Peyer's patch (tissue), 4 donors: ENCODE measurements at regions not wholly inside any gene's neighbourhood (a gene's known extent, or its start where the extent isn't known, plus 50 kb on each side); places are given as distances from the start of the nearest gene placed in this dataset.
"Not testable (repeated sequence)": the region's sequence is repeated elsewhere in the genome, so short reads cannot be mapped to it uniquely, and the experiment has no call there.

Experiments used
- DNase-seq, 3 donors: peaks; one replicate each; pipeline ENCODE4 v3.0.0-alpha.2; 2017 to 2019
- H3K27ac ChIP-seq, 4 donors: fragments of 200-600 bp; sonication (generic); one replicate each; pipeline ENCODE4 v1.5.1; 2016 to 2019
- H3K27me3 ChIP-seq, 2 donors: fragments of 200-600 bp; sonication (generic); one replicate each; pipeline ENCODE4 v1.5.1; 2019
- H3K36me3 ChIP-seq, 3 donors: fragments of 200-600 bp; sonication (generic); one replicate each; pipeline ENCODE4 v1.5.1; 2016 to 2019
- H3K4me1 ChIP-seq, 4 donors: fragments of 200-600 bp; sonication (generic); one replicate each; pipeline ENCODE4 v1.5.1; 2016 to 2019
- H3K4me3 ChIP-seq, 4 donors: fragments of 200-600 bp; sonication (generic); 1 replicate in 3 of 4; 2 replicates in 1 of 4; pipeline ENCODE4 v1.5.1; 2016 to 2019; ENCODE audit warnings: mild to moderate bottlenecking in 1 of 4
- H3K9me3 ChIP-seq, 4 donors: fragments of 200-600 bp; sonication (generic); one replicate each; pipeline ENCODE4 v1.5.1; 2016 to 2019; ENCODE audit warnings: mild to moderate bottlenecking in 1 of 4
- POLR2A ChIP-seq, 2 donors: fragments of 450-650 bp; IDR thresholded peaks; one replicate each; pipeline ENCODE4 v1.5.1; 2017; ENCODE audit warnings: antibody characterized with exemption in 2 of 2, mild to moderate bottlenecking in 2 of 2, moderate library complexity in 2 of 2
- TF ChIP-seq, protein P1 (sequence below), 6 experiments: fragments of 450-650 bp in 4 of 6; fragments of 200-600 bp in 2 of 6; sonication (generic) in 1 of 6; IDR thresholded peaks; one replicate each; pipeline ENCODE4 v1.5.1; 2017 to 2019; ENCODE audit warnings: antibody characterized with exemption in 6 of 6, mild to moderate bottlenecking in 3 of 6, moderate library complexity in 1 of 6

GRCh38 chr10:28444031-28444430 is 88.9 kb upstream of the WAC start:
- no peaks in the 10 kb centered on the region for H3K36me3 ChIP-seq
- no peaks in the 10 kb centered on the region for H3K4me1 ChIP-seq
- no peaks in the 10 kb centered on the region for H3K9me3 ChIP-seq
- no peaks in the 10 kb centered on the region for H3K27me3 ChIP-seq
- no peak for DNase-seq
- no peak overlapping the region for H3K4me3 ChIP-seq
- no peak for TF ChIP-seq POLR2A (IDR thresholded peaks at IDR 0.05)
- TF ChIP-seq, protein P1, sequence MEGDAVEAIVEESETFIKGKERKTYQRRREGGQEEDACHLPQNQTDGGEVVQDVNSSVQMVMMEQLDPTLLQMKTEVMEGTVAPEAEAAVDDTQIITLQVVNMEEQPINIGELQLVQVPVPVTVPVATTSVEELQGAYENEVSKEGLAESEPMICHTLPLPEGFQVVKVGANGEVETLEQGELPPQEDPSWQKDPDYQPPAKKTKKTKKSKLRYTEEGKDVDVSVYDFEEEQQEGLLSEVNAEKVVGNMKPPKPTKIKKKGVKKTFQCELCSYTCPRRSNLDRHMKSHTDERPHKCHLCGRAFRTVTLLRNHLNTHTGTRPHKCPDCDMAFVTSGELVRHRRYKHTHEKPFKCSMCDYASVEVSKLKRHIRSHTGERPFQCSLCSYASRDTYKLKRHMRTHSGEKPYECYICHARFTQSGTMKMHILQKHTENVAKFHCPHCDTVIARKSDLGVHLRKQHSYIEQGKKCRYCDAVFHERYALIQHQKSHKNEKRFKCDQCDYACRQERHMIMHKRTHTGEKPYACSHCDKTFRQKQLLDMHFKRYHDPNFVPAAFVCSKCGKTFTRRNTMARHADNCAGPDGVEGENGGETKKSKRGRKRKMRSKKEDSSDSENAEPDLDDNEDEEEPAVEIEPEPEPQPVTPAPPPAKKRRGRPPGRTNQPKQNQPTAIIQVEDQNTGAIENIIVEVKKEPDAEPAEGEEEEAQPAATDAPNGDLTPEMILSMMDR (IDR thresholded peaks at IDR 0.05), result no peak
- H3K27ac ChIP-seq, result no peak overlapping the region

GRCh38 chr10:28445516-28445915 is 87.4 kb upstream of the WAC start:
- H3K27me3 ChIP-seq, result no peaks in the 10 kb centered on the region
- H3K4me3 ChIP-seq, result no peak overlapping the region
- TF ChIP-seq POLR2A (IDR thresholded peaks at IDR 0.05), result no peak
- TF ChIP-seq, protein P1 (IDR thresholded peaks at IDR 0.05), result no peak

DNA sequence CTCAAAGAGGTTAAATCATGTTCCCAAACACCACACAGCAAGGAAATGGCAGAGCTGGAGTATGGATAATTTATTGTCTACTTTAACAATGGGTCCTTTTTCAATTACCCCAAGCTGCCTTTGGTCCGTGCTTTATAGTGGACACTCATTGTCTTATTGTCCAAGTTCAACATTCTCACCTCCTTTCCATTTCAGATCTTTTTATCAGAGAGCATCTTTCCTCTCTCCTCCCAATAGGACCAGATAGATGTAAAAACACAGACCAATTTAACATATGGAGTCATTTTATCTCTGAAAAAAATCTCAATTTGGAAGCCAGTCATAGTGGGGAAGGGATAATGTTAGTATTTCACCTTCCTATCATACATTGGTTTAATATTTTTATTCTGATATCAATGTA is 83.5 kb upstream of the WAC start:
- Histone ChIP-seq H3K4me3 (no peak overlapping the region), H3K27ac (no peak overlapping the region), H3K36me3 (no peaks in the 10 kb centered on the region), H3K27me3 (no peaks in the 10 kb centered on the region), H3K4me1 (no peaks in the 10 kb centered on the region), H3K9me3 (no peaks in the 10 kb centered on the region)
- DNase-seq, result no peak
- TF ChIP-seq, protein P1 (IDR thresholded peaks at IDR 0.05), result no peak
- TF ChIP-seq POLR2A (IDR thresholded peaks at IDR 0.05), result no peak

More at GRCh38 chr10:28445516-28445915, 87.4 kb upstream of the WAC start:
- no peaks in the 10 kb centered on the region for H3K36me3 ChIP-seq
- H3K4me1 ChIP-seq, result no peaks in the 10 kb centered on the region
- H3K9me3 ChIP-seq, result no peaks in the 10 kb centered on the region
- H3K27ac ChIP-seq, result no peak overlapping the region
- DNase-seq, result no peak

DNA sequence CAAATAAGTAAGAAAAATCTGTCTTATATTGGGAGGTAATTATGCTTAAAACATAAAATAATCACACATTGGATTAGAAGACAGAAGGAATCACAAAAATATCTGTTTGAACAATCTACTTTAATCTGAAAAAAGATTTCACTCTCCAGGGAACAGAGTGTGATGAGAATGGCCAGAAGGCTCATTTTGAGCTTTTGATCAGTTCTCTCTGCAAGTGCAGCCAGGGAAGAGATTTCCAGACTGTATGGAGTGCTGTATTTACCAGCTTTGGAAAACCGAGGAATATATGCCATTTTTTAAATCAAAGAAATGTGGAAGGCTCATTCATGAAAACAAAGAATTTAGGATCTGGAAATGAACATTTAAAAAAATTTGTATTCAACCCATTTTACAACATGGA is 83.0 kb upstream of the WAC start:
- Histone ChIP-seq H3K36me3 (no peaks in the 10 kb centered on the region), H3K4me1 (no peaks in the 10 kb centered on the region), H3K27ac (no peak overlapping the region), H3K27me3 (no peaks in the 10 kb centered on the region), H3K9me3 (no peaks in the 10 kb centered on the region), H3K4me3 (no peak overlapping the region)
- no peak for TF ChIP-seq POLR2A (IDR thresholded peaks at IDR 0.05)
- TF ChIP-seq, protein P1 (IDR thresholded peaks at IDR 0.05), result no peak
- no peak for DNase-seq

- no peak for DNase-seq
- no peak for TF ChIP-seq POLR2A (IDR thresholded peaks at IDR 0.05)
- TF ChIP-seq, protein P1 (IDR thresholded peaks at IDR 0.05), result no peak
- Histone ChIP-seq H3K4me1 (no peaks in the 10 kb centered on the region), H3K36me3 (no peaks in the 10 kb centered on the region), H3K4me3 (no peak overlapping the region), H3K27ac (no peak overlapping the region), H3K27me3 (no peaks in the 10 kb centered on the region), H3K9me3 (no peaks in the 10 kb centered on the region)
Observed at GRCh38 chr10:28453926-28454325, 79.0 kb upstream of the WAC start.

DNA sequence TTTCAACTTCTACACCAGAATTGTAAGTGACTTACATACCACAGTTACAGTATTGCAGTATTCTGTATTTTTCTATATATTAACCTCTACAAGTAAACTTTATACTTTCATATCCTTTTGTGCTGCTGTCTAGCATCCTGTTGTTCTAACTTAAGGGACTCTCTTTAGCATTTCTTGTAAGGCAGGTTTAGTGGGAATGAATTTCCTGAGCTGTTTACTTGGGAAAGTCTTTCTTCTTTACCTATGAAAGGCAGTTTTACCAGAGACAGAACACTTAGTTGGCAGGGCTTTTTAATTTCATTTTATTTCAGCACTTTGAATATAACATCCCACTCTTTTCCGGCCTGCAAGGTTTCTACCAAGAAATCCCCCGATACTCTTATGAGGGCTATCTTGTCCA is 75.8 kb upstream of the WAC start:
- Histone ChIP-seq H3K9me3 (no peaks in the 10 kb centered on the region), H3K4me1 (no peaks in the 10 kb centered on the region), H3K4me3 (no peak overlapping the region), H3K36me3 (no peaks in the 10 kb centered on the region), H3K27ac (no peak overlapping the region), H3K27me3 (no peaks in the 10 kb centered on the region)
- DNase-seq, result no peak
- TF ChIP-seq POLR2A (IDR thresholded peaks at IDR 0.05), result no peak
- TF ChIP-seq, protein P1 (IDR thresholded peaks at IDR 0.05), result no peak

GRCh38 chr10:28457873-28458272 is 75.0 kb upstream of the WAC start:
- DNase-seq, H3K4me3 ChIP-seq, H3K9me3 ChIP-seq, H3K36me3 ChIP-seq, H3K4me1 ChIP-seq, H3K27me3 ChIP-seq, H3K27ac ChIP-seq: not testable (repeated sequence)
